DMS 273 (cell line): ENCODE measurements at regions not wholly inside any gene's neighbourhood (a gene's known extent, or its start where the extent isn't known, plus 50 kb on each side); places are given as distances from the start of the nearest gene placed in this dataset.

Experiments used
- DNase-seq: peaks from one replicate; lab custom pipeline; 2025; ENCODE audit not compliant: unreplicated experiment; lab: John Stamatoyannopoulos, UW

- no peak for DNase-seq
Observed at GRCh38 chr12:15033029-15033428, 60.2 kb downstream of the PDE6H start.

GRCh38 chr12:15033641-15034040, 60.8 kb downstream of the PDE6H start:
- peak; percentile 13 for DNase-seq

- DNase-seq: no peak
Observed at GRCh38 chr12:15035185-15035584, 62.3 kb downstream of the PDE6H start.

- DNase-seq: no peak
Observed at GRCh38 chr12:15037091-15037687, 64.3 kb downstream of the PDE6H start.

- no peak for DNase-seq
Observed at GRCh38 chr12:15038137-15038536, 65.3 kb downstream of the PDE6H start.

GRCh38 chr12:15044471-15044870, 71.6 kb downstream of the PDE6H start:
- DNase-seq: no peak

- peak; percentile 1 for DNase-seq
Observed at GRCh38 chr12:15045451-15045850, 72.6 kb downstream of the PDE6H start.

- DNase-seq: peak; percentile 2
Observed at GRCh38 chr12:15047611-15048010, 74.8 kb downstream of the PDE6H start.

GRCh38 chr12:15049461-15050153, 76.8 kb downstream of the PDE6H start:
- peak; percentile 92 for DNase-seq

- peak; percentile 87 for DNase-seq
Observed at GRCh38 chr12:15050659-15051058, 77.8 kb downstream of the PDE6H start.

- no peak for DNase-seq
Observed at GRCh38 chr12:15052691-15053090, 79.8 kb downstream of the PDE6H start.

- no peak for DNase-seq
Observed at GRCh38 chr12:15056218-15056617, 83.4 kb downstream of the PDE6H start.
